DND-41 (cell line): ENCODE measurements at regions not wholly inside any gene's neighbourhood (a gene's known extent, or its start where the extent isn't known, plus 50 kb on each side); places are given as distances from the start of the nearest gene placed in this dataset.

ENCODE experiments used
- ATAC-seq: fragments of 200-7000 bp; cut with Tn5 transposase; 3 replicates; pipeline ENCODE4 v1.9.1; 2021; ENCODE audit warnings: low read depth; ENCODE audit not compliant: insufficient read depth
- DNase-seq: peaks from one replicate; pipeline ENCODE4 v3.0.0-alpha.2; 2020
- H2AFZ ChIP-seq: 2 replicates; pipeline ENCODE4 v1.6.0; 2012; ENCODE audit warnings: low read depth, low read length
- H3K27ac ChIP-seq: 2 replicates; pipeline ENCODE4 v1.5.1; 2012; ENCODE audit warnings: low read length, inconsistent platforms
- H3K27me3 ChIP-seq: fragments of 200-600 bp; sonication (generic); 2 replicates; pipeline ENCODE4 v1.6.0; 2012; ENCODE audit warnings: low read length, mild to moderate bottlenecking, inconsistent platforms; ENCODE audit not compliant: insufficient read depth, poor library complexity
- H3K36me3 ChIP-seq: 2 replicates; pipeline ENCODE4 v1.5.1; 2012; ENCODE audit warnings: low read length, inconsistent platforms; ENCODE audit not compliant: insufficient read depth
- H3K4me1 ChIP-seq: 2 replicates; pipeline ENCODE4 v1.5.1; 2012; ENCODE audit warnings: mild to moderate bottlenecking, low read length; ENCODE audit not compliant: insufficient read depth
- H3K4me2 ChIP-seq: 2 replicates; pipeline ENCODE4 v1.6.0; 2012; ENCODE audit warnings: mild to moderate bottlenecking, moderate library complexity, low read length, inconsistent platforms; ENCODE audit not compliant: insufficient read depth
- H3K4me3 ChIP-seq, 2 experiments: fragments of 200-600 bp in 1 of 2; shearing (Covaris generic) in 1 of 2; 2 replicates each; pipeline ENCODE4 v1.5.1; 2012 to 2016; ENCODE audit warnings: inconsistent platforms in 2 of 2, low read length in 2 of 2, mild to moderate bottlenecking in 2 of 2, low read depth in 1 of 2, moderate library complexity in 1 of 2
- H3K79me2 ChIP-seq: 2 replicates; pipeline ENCODE4 v1.6.0; 2012; ENCODE audit warnings: low read length, inconsistent platforms; ENCODE audit not compliant: insufficient read depth
- H3K9ac ChIP-seq: 2 replicates; pipeline ENCODE4 v1.6.0; 2012; ENCODE audit warnings: low read depth, mild to moderate bottlenecking, inconsistent platforms, low read length, moderate library complexity
- H3K9me3 ChIP-seq: 2 replicates; pipeline ENCODE4 v1.5.1; 2012; ENCODE audit warnings: low read length, moderate library complexity, mild to moderate bottlenecking, inconsistent platforms; ENCODE audit not compliant: insufficient read depth, severe bottlenecking
- H4K20me1 ChIP-seq: 2 replicates; pipeline ENCODE4 v1.6.0; 2012; ENCODE audit warnings: low read length; ENCODE audit not compliant: insufficient read depth
- CTCF ChIP-seq: IDR thresholded peaks from 2 replicates; pipeline ENCODE4 v1.5.1; 2012; ENCODE audit warnings: borderline replicate concordance, low read length, moderate library complexity, mild to moderate bottlenecking; ENCODE audit not compliant: poor library complexity, severe bottlenecking; ENCODE audit errors: extremely low read depth
- EZH2 ChIP-seq: IDR thresholded peaks from 3 replicates; pipeline ENCODE4 v1.6.1; 2012; ENCODE audit warnings: borderline replicate concordance, low read depth, mild to moderate bottlenecking, moderate library complexity, low read length, inconsistent platforms; ENCODE audit not compliant: severe bottlenecking

GRCh38 chr11:114929351-114930000, 251.1 kb downstream of the NXPE2 start:
- Histone ChIP-seq H3K27me3 (no peaks in the 10 kb centered on the region), H3K9me3 (no peaks in the 10 kb centered on the region), H3K4me3 (no peak overlapping the region), H3K4me1 (no peaks in the 10 kb centered on the region), H3K4me2 (no peak overlapping the region), H3K27ac (no peak overlapping the region), H4K20me1 (no peaks in the 10 kb centered on the region), H2AFZ (no peak overlapping the region), H3K9ac (no peak overlapping the region), H3K36me3 (no peaks in the 10 kb centered on the region), H3K79me2 (no peaks in the 10 kb centered on the region)
- DNase-seq (no peak), ATAC-seq (no peak)
- TF ChIP-seq CTCF = no peak
- no peak for TF ChIP-seq EZH2

GRCh38 chr11:114938799-114939198, 260.5 kb downstream of the NXPE2 start:
- H3K36me3 ChIP-seq = no peaks in the 10 kb centered on the region
- H3K27me3 ChIP-seq = no peaks in the 10 kb centered on the region
- no peak overlapping the region for H2AFZ ChIP-seq
- H3K4me3 ChIP-seq = no peak overlapping the region
- H4K20me1 ChIP-seq = no peaks in the 10 kb centered on the region
- ATAC-seq (no peak), DNase-seq (no peak)
- no peak overlapping the region for H3K4me2 ChIP-seq
- peaks cover 5% of the 10 kb centered on the region for H3K9me3 ChIP-seq
- TF ChIP-seq CTCF (no peak), EZH2 (no peak)
- H3K4me1 ChIP-seq = no peaks in the 10 kb centered on the region
- no peaks in the 10 kb centered on the region for H3K79me2 ChIP-seq
- H3K9ac ChIP-seq = no peak overlapping the region
- H3K27ac ChIP-seq = no peak overlapping the region

- H3K4me2 ChIP-seq = no peak overlapping the region
Observed at GRCh38 chr11:114942207-114942606, 263.9 kb downstream of the NXPE2 start.

More at GRCh38 chr11:114942207-114942606, 263.9 kb downstream of the NXPE2 start:
- Histone ChIP-seq H3K27ac (no peak overlapping the region), H2AFZ (no peak overlapping the region), H3K4me3 (no peak overlapping the region), H3K9ac (no peak overlapping the region), H3K9me3 (peaks cover 5% of the 10 kb centered on the region), H3K79me2 (no peaks in the 10 kb centered on the region), H4K20me1 (no peaks in the 10 kb centered on the region), H3K27me3 (no peaks in the 10 kb centered on the region), H3K36me3 (no peaks in the 10 kb centered on the region), H3K4me1 (no peaks in the 10 kb centered on the region)
- TF ChIP-seq CTCF (no peak), EZH2 (no peak)
- DNase-seq = no peak
- no peak for ATAC-seq
